Endothelial cell of umbilical vein (primary cell): ENCODE measurements at regions not wholly inside any gene's neighbourhood (a gene's known extent, or its start where the extent isn't known, plus 50 kb on each side); places are given as distances from the start of the nearest gene placed in this dataset.

Experiments used
- BruUV-seq: library from RNA; stranded (reverse); fragments of 400-500 nt; replicated peaks from 2 replicates; lab custom pipeline; 2021; lab: Mats Ljungman, UMichigan
- CTCF ChIA-PET: fragments of 300-600, 350-600 bp; sonication (Branson Sonifier 250); formaldehyde crosslinking; loops from one replicate; lab custom pipeline; 2021; ENCODE audit warnings: antibody characterized with exemption, inconsistent platforms; lab: Charles Lee
- POLR2A ChIA-PET: fragments of 300-600, 350-600 bp; sonication (Branson Sonifier 250); formaldehyde crosslinking; loops from one replicate; lab custom pipeline; 2021; ENCODE audit warnings: antibody characterized with exemption, inconsistent platforms; lab: Charles Lee
- DNase-seq: peaks from one replicate; pipeline ENCODE4 v3.0.0-alpha.2; 2011; ENCODE audit warnings: low read depth, low spot score
- FAIRE-seq: peaks from 2 replicates; lab custom pipeline; 2011; peaks lifted over from hg19 to GRCh38; lab: Jason Lieb, UNC
- H2AFZ ChIP-seq: 2 replicates; pipeline ENCODE4 v1.6.0; 2012; ENCODE audit warnings: low read depth, low read length, control low read depth, inconsistent platforms
- H3K27ac ChIP-seq: 2 replicates; pipeline ENCODE4 v1.5.1; 2011; ENCODE audit warnings: low read depth, mild to moderate bottlenecking, control low read depth, low read length, moderate library complexity; ENCODE audit not compliant: insufficient read depth
- H3K27me3 ChIP-seq, 2 experiments: 2 replicates each; pipeline versions ENCODE4 v1.6.0 to v1.6.1; 2011; ENCODE audit warnings: low read length in 2 of 2, mixed read lengths in 1 of 2; ENCODE audit not compliant: control insufficient read depth in 2 of 2, insufficient read depth in 2 of 2
- H3K36me3 ChIP-seq, 2 experiments: 2 replicates in 1 of 2; 3 replicates in 1 of 2; pipeline ENCODE4 v1.5.1; 2011; ENCODE audit warnings: low read length in 2 of 2, mild to moderate bottlenecking in 1 of 2, moderate library complexity in 1 of 2; ENCODE audit not compliant: control insufficient read depth in 2 of 2, insufficient read depth in 2 of 2; ENCODE audit errors: extremely low read depth in 1 of 2
- H3K4me1 ChIP-seq: 3 replicates; pipeline ENCODE4 v1.5.1; 2011; ENCODE audit warnings: mild to moderate bottlenecking, low read length; ENCODE audit not compliant: control insufficient read depth, insufficient read depth; ENCODE audit errors: extremely low read depth
- H3K4me2 ChIP-seq: 2 replicates; pipeline ENCODE4 v1.6.1; 2011; ENCODE audit warnings: low read length, control low read depth, mixed read lengths; ENCODE audit not compliant: insufficient read depth
- H3K4me3 ChIP-seq, 3 experiments: fragments of 200-600 bp in 1 of 3; sonication (generic), shearing (Covaris generic) in 1 of 3; replicated peaks in 1 of 3; 2 replicates each; pipeline ENCODE4 v1.5.1; 2011 to 2016; ENCODE audit warnings: control low read depth in 3 of 3, low read length in 3 of 3, mild to moderate bottlenecking in 2 of 3, inconsistent platforms in 1 of 3, low read depth in 1 of 3, moderate library complexity in 1 of 3; ENCODE audit not compliant: insufficient read depth in 1 of 3
- H3K79me2 ChIP-seq: 2 replicates; pipeline ENCODE4 v1.6.0; 2012; ENCODE audit warnings: low read length, inconsistent platforms; ENCODE audit not compliant: control insufficient read depth, insufficient read depth
- H3K9ac ChIP-seq: replicated peaks from 2 replicates; pipeline ENCODE3; 2011; ENCODE audit warnings: low read length, control low read depth; ENCODE audit not compliant: insufficient read depth; ENCODE audit errors: extremely low read depth
- H3K9me1 ChIP-seq: replicated peaks from 3 replicates; pipeline ENCODE4 v1.6.0; 2011; ENCODE audit warnings: mild to moderate bottlenecking, low read length; ENCODE audit not compliant: control insufficient read depth, insufficient read depth; ENCODE audit errors: extremely low read depth
- H3K9me3 ChIP-seq: replicated peaks from 2 replicates; pipeline ENCODE4 v1.5.1; 2012; ENCODE audit warnings: low read length, inconsistent platforms; ENCODE audit not compliant: control insufficient read depth, insufficient read depth
- H4K20me1 ChIP-seq: replicated peaks from 2 replicates; pipeline ENCODE3; 2011; ENCODE audit warnings: mild to moderate bottlenecking, low read length; ENCODE audit not compliant: control insufficient read depth, insufficient read depth; ENCODE audit errors: extremely low read depth
- CTCF ChIP-seq, 2 donors: IDR thresholded peaks; 1 replicate in 1 of 2; 2 replicates in 1 of 2; pipeline ENCODE4 v1.5.1; 2011; ENCODE audit warnings: low read length in 2 of 2, mild to moderate bottlenecking in 2 of 2, moderate library complexity in 2 of 2, control low read depth in 1 of 2, inconsistent platforms in 1 of 2, low read depth in 1 of 2; ENCODE audit not compliant: insufficient read depth in 1 of 2; ENCODE audit errors: extremely low read depth in 1 of 2
- EZH2 ChIP-seq: IDR thresholded peaks from 2 replicates; pipeline ENCODE4 v1.6.1; 2012; ENCODE audit warnings: borderline replicate concordance, low read depth, mild to moderate bottlenecking, moderate library complexity, low read length, inconsistent platforms; ENCODE audit not compliant: severe bottlenecking
- FOS ChIP-seq: IDR thresholded peaks from 2 replicates; pipeline ENCODE4 v1.6.1; 2011; ENCODE audit warnings: mild to moderate bottlenecking, low read length, moderate library complexity, borderline replicate concordance; ENCODE audit not compliant: insufficient read depth
- GATA2 ChIP-seq: IDR thresholded peaks from 2 replicates; pipeline ENCODE4 v1.7.0; 2011; ENCODE audit warnings: low read depth, mild to moderate bottlenecking, moderate library complexity, mixed read lengths, low read length; ENCODE audit not compliant: insufficient read length, insufficient read depth
- JUN ChIP-seq: IDR thresholded peaks from 2 replicates; pipeline ENCODE4 v1.6.1; 2011; ENCODE audit warnings: borderline replicate concordance, low read depth; ENCODE audit not compliant: insufficient read length, insufficient read depth
- MAX ChIP-seq: IDR thresholded peaks from 2 replicates; pipeline ENCODE4 v1.6.1; 2011; ENCODE audit not compliant: insufficient read depth, insufficient read length
- MYC ChIP-seq: IDR thresholded peaks from one replicate; pipeline ENCODE4 v1.6.1; 2011; ENCODE audit warnings: mild to moderate bottlenecking, low read depth, low read length
- POLR2A ChIP-seq: IDR thresholded peaks from 2 replicates; pipeline ENCODE4 v1.6.1; 2012; ENCODE audit warnings: low read depth, mild to moderate bottlenecking, control low read depth, low read length
- POLR2AphosphoS5 ChIP-seq: IDR thresholded peaks from 2 replicates; pipeline ENCODE4 v1.6.1; 2012; ENCODE audit warnings: low read depth, mild to moderate bottlenecking, control low read depth, low read length, moderate library complexity; ENCODE audit not compliant: insufficient read depth
- dilution Hi-C: fragments of 300-500 bp; cut with MboI; formaldehyde crosslinking; loops from one replicate; pipeline ENCODE4 v1.15.0; 2019; ENCODE audit warnings: low sequenced_read_pairs; ENCODE audit not compliant: extremely low pct_ligation_motif_present
- intact Hi-C: fragments of 100-400 bp; cut with micrococcal nuclease; formaldehyde crosslinking; loops from one replicate; pipeline ENCODE4 v1.10.0; 2022

- Histone ChIP-seq H2AFZ (no peak overlapping the region), H3K79me2 (no peaks in the 10 kb centered on the region), H3K27me3 (no peaks in the 10 kb centered on the region), H3K4me2 (no peak overlapping the region), H3K27ac (no peak overlapping the region), H3K9me1 (no peaks in the 10 kb centered on the region), H3K9ac (no peak overlapping the region), H4K20me1 (no peaks in the 10 kb centered on the region), H3K9me3 (no peaks in the 10 kb centered on the region), H3K4me1 (no peaks in the 10 kb centered on the region), H3K4me3 (no peak overlapping the region), H3K36me3 (no peaks in the 10 kb centered on the region)
- POLR2A ChIA-PET, result no interaction called here
- no TSS peak for BruUV-seq
- intact Hi-C loops (no loop called here), dilution Hi-C loops (no loop called here)
- DNase-seq (no peak), FAIRE-seq (no peak)
- no peak for TF ChIP-seq FOS
- TF ChIP-seq CTCF (IDR thresholded peaks at IDR 0.05; ENCODE audit: extremely low read depth in 1 of 2, insufficient read depth in 1 of 2, low read depth in 1 of 2, low read length in 2 of 2), result no peak
- TF ChIP-seq GATA2, result no peak
- no peak for TF ChIP-seq EZH2
- no peak for TF ChIP-seq MYC
- no peak for TF ChIP-seq POLR2A
- no peak for TF ChIP-seq MAX
- no peak for TF ChIP-seq POLR2AphosphoS5
- TF ChIP-seq JUN, result no peak
- CTCF ChIA-PET, result interaction anchor here (0.9 kb wide), 1 partner anchor 103 kb away, joined by 3 read pairs; no protein-coding TSS in a partner anchor
Observed at GRCh38 chr1:243962541-243962940, 88.5 kb upstream of the ZBTB18 start.
